Suppressor macrophage treated with lipopolysaccharide for 1 hour (primary cell): ENCODE measurements at regions not wholly inside any gene's neighbourhood (a gene's known extent, or its start where the extent isn't known, plus 50 kb on each side); places are given as distances from the start of the nearest gene placed in this dataset.
"Not testable (repeated sequence)": the region's sequence is repeated elsewhere in the genome, so short reads cannot be mapped to it uniquely, and the experiment has no call there.

ENCODE experiments used
- DNase-seq, 3 donors: peaks; one replicate each; pipeline ENCODE4 v3.0.0-alpha.2; 2020 to 2022

DNA sequence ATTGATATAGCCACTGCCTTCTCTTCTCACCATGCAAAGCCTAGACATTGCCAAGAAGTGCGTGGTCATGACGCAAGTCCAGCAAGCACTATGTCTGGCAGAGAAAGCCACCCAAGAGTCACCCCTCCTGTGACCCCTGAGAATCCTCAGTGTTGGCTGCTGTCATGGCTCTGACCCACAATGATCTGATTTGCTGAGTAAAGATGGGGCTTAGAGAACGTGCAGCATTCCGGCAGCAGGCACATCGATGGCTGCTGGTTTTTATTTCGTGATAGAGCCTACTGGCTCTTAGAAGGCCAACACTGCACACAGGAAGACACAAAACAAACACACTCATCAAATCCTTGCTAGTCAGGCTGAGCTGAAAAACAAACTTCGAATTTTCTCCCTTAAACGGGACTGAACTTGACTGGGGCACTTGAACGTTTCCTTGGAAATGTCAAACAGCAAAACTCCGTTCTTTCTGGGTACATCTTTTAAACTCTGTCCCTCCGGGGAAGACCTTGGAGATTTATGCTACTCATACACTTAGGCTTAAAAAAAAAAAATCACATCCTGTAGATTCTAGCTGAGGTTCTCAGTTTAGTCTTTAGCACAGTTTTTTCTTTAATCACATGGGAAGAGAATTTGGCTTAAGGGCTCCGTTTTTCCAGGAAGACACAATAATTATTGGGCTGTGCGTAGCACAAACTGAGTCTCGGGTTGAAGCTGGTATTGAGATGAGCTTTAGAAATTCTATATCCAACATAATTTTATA, 88.2 kb upstream of the BASP1 start:
- no peak for DNase-seq

DNA sequence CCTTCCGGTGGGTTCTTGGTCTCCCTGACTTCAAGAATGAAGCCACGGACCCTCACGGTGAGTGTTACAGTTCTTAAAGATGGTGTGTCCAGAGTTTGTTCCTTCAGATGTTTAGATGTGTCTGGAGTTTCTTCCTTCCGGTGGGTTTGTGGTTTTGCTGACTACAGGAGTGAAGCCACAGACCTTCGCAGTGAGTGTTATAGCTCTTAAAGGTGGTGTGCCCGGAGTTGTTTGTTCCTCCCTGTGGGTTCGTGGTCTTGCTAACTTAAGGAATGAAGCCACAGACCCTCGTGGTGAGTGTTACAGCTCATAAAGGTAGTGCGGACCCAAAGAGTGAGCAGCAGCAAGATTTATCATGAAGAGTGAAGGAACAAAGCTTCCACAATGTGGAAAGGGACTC, 87.1 kb upstream of the BASP1 start:
- not testable (repeated sequence) for DNase-seq

DNA sequence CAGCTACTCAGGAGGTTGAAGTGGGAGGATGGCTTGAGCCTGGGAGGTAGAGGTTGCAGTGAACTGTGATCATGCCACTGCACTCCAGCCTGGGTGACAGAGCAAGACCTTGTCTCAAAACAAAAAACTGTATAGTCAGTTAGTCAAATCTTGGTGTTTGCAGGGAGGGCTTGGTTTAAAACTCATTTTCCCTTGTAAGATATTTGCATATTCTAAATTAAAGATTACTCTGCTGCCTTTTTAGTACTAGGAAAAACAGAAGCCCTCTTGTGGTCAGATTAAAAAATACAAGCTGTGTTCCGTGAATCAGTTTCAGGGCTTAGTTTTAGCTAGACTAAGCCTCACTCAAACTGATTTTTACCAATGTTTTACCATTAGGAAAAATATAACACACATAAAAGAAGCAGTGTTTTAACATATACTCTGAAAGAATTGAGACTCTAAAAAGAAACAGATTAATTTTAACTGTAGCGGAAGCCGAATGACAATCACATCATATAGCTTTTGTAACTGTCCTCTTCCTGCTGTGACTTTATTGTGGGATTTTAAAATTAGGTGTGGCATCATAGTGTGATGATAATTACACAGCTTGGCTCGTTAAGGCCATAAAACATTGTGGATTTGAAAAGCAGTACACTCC, 84.9 kb upstream of the BASP1 start:
- DNase-seq, result peak; percentile 60 to 77 (median 71)

DNA sequence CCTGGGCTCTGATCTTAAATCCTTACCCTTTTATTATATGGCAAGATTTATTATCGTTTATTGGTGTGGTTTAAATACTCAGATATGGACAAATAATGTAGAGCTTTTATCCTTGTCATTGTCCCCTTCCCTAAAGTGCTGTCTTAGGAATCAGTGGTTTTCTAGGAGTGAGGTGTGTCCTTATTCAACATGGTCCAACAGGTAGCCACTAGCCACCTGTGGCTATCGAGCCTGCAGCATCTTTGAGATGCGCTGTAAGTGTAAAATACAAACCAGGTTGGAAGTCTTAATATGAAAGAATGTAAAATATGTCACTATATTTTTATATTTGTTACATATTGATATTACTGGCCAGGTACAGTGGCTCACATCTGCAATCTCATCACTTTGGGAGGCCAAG, 82.4 kb upstream of the BASP1 start:
- DNase-seq, result no peak

DNA sequence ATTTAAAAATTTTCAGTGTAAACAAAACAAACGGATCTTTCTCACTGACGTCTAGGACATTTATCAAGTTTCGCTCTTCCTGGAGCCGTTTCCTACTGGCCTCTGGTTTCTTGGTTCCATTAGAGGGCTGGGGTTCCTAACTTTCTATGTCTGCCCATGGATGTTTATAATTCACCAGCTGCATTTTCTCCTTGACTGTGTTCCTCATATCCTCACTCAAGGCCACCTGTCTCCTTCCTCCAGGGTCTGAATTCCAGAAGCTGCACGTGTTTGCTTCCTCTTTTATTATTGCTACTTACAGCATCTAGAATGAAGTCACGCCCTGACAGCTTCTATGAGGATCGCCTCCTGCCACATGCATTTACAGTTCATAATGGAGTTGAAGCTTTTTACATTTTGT, 74.1 kb upstream of the BASP1 start:
- peak in 1 of 3 donors; percentile 38 for DNase-seq

DNA sequence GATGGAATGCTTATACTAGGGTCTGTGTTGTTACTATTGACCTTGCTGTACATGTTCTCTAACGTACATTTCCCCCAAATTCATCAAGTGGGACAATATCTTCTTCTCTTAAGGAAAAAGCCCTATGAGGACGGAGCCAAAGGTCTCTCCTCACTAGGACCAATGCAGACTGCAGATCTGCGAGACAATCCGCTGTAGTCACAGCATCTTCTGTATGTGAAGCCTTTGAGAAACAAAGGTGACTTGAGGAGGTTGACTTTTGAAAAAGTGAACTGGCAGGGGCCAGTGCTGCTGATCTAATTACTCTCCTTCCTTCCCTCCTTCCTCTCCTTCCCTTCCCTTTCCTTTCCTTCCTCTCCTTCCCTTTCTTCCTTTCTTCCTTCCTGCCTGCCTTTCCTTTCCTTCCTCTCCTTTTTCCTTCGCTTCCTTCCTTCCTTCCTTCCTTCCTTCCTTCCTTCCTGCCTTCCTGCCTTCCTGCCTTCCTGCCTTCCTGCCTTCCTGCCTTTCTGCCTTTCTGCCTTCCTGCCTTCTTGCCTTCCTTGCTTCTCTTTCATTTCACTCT, 71.1 kb upstream of the BASP1 start:
- no peak for DNase-seq

DNA sequence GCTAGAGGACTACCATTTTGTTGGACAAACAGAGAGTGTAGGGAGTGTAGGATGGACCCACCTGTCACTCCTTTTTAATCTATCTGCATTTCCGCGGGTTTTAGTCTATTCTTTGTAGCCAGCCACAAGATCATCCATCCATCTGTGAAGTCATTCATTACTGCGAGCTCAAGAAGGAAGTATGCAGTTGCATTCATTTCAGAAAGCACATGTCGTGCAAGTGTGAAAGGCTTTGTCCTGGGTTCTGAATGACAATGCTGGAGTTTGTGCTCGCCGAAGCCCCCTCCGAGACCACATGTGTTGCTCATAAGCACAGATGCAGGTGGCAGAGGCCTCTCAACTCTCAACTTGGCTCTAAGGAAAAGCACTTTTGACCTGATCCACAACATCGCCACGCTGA, 70.3 kb upstream of the BASP1 start:
- DNase-seq, result no peak

DNA sequence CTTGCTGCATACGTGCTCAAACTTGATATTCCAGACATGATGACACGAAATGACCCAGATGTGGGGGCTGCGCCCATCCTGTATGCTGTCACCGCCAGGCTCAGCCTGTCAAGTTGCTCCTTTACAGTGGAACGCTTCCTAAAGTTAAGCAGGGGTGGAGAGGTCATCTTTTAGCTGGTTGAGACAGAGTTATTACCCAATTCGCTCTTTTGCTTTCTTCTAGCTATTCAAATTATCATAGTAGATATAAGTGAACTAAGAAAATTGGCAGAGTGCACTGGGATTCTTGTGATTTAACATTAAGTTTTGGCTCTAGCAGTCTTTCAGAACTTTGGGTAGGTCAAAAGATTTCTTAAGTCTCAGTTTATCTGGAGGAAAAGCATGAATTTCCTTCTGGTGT, 69.8 kb upstream of the BASP1 start:
- no peak for DNase-seq

DNA sequence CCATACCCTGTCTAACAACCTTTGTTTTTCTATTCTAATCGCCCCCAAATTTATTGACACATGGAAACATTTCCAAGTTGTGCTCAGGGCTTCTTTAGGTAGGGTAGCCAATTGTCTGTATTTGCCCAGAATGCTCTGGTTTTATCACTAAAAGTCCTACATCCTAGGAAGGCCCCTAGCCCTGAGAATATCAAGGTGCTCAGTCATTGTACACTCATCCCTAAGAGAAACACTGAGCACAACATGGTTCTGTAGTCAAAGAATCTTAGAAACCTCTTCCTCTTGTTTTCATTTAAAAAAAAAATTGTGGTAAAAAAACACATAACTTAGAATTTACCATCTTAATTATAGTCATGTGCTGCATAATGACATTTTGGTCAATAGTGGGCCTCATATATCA, 69.0 kb upstream of the BASP1 start:
- DNase-seq, result no peak

DNA sequence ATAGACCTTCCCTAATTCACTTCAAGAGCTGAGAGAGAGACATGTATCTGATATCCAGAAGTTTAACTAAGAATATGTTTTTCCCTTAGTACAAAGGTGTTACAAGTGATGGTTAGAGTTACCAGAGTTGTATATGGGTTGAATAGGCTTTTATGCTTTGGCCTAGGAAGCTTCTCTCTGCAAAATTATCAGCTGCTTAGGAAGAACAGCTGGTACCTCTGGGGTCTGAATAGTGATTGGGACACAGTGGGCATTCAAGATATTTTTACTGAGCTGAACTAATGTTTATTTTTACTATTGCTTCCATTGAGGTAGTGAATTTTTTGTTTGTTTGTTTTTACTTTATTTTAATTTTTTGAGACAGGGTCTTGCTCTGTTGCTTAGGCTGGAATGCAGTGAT, 67.6 kb upstream of the BASP1 start:
- no peak for DNase-seq

DNA sequence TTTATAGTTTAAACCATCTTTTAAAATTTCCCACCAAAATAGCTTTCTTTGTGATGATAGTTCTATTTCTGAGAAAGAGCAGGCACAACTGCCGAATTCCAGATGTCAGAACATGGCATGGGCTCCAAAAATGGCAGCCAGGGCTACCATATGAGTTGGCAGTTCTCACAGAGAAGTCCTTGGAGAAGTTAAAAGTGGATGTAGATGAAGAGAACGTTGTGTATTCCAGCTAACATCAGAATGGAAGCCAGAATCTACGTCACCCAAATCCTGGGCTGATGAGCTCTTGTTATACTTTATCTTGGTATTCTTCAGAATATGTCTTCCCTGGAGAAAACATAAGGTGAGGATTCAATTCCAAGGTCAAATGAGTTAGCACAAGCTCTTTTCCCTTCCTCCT, 66.9 kb upstream of the BASP1 start:
- no peak for DNase-seq

DNA sequence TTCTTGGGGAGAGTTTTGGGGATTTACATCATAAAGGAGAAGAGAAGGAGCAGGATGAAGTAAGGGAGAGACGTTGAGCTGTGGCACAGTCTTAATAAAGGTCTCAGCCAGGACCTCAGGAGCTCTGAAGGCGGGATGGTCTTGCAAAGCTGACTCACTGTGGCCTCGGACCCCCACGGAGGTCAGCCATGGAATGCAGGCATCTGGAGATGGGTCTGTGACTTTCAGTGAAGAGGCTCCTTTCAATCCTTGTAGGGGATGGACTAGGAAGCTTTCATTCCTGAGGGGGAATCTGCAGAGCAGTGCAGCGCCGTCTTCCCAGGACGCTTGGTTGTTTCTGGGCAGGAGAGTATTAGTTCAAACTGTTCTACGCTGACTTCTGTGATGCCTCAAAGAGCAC, 65.7 kb upstream of the BASP1 start:
- no peak for DNase-seq

DNA sequence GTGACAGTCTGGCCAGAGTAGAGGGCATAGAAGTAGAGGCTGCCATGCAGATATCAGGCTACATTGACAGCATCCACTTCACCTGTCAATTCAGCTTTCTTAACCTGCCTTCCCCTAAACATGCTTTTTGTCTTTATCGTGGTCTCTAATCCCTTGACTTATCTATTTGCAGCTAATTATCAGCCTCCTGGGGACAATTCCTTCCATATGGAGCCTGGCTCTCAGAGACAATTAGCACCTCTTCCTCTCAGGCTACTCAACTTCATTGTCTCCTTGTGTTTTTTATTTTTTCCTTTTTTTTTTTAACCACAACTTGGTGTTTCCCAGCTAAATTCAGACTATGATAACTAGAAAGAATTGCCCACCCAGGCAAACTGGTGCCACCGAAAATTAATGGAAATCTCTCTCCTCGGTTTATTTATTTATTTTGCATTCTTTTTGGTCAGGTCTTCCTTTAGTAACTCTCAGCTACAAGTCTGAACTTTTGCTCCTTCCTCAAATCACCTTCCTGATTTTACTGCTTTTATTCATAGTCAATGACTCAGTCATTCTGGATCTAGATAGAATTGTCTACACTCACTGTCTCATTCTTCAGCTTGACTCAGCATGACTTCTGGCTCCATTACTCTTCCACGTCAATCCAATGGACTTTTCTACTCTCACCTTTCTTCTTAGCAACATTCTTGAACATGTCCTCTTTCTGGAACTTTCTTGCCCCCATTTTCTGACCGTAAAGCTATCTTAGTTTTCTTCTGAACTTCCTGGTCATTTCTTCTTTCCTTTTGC, 63.0 kb upstream of the BASP1 start:
- DNase-seq, result peak; percentile 48 to 79 (median 74)

DNA sequence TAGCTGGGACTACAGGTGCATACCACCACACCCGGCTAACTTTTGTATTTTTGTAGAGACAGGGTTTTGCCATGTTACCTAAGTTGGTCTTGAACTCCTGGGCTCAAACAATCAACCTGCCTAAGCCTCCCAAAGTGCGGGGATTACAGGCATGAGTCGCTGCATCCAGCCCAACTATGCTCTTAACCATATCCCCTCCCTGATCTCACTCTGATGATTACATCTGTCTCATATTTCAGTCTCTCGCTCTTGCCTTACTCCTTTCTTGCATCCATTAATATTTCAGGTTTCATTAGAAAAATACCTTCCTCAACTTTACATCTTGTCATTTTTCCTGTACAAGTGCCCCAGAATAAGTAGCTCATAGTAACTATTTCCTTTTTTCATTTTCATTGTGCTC, 61.0 kb upstream of the BASP1 start:
- no peak for DNase-seq

DNA sequence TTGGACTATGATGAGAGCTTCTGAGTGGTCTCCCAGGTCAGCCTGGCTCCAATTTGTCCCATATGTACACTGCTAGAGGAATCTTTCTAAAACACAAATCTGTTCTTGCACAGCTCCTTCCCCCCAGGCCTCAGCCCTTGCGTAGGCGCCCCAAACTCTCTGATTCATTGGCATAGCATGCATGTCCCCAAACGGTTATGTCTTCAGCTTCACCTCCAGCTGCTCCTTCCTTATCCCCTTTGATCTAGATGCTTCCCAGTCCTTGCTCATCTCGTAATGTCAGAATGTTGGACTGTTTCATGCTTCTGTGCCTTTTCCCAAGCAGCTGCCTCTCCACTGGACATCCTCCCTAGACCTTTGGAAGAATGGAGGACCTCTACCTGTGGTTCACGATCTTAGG, 60.1 kb upstream of the BASP1 start:
- DNase-seq, result no peak

DNA sequence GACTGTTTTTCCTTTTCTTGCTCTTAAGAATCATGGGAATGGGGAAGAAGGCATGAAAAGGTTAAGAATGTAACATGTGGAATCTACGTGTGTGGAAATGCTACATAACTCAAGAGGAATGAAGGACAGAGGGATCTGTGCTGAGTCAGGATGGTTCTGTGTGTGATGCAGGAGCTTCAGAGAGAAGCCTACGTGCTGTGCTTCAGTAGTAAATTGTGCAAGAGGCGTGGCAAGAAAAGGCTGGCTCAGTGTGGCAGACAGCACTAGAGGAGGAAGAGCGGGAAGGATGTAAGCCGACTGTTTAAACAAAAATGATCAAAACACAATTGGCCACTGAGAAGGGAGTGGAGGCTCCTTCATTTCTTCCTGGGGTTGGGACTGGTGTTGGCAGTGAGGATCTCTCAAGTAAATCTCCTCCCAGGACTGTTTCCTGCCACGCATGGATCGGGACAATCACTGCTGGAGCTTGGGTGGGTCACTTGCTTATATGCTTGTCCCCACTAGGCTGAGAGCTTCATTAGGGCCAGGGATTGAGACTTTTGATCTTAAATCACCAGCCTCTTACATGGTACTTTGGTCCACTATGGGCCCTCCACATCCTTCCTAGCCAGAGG, 59.4 kb upstream of the BASP1 start:
- peak in 2 of 3 donors; percentile 12 to 17 for DNase-seq

DNA sequence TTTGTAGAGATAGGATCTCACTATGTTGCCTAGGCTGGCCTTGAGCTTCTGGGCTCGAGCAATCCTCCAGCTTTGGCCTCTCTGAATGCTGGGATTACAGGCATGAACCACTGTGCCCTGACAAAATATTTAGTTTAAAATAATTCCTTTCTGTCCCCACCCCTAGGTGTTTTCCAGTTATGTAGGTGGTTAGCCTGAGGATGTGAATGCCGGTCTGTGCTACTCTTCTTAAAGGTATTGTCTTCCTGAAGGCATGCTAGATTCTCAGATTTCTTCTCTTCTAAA, 56.7 kb upstream of the BASP1 start:
- DNase-seq, result no peak

DNA sequence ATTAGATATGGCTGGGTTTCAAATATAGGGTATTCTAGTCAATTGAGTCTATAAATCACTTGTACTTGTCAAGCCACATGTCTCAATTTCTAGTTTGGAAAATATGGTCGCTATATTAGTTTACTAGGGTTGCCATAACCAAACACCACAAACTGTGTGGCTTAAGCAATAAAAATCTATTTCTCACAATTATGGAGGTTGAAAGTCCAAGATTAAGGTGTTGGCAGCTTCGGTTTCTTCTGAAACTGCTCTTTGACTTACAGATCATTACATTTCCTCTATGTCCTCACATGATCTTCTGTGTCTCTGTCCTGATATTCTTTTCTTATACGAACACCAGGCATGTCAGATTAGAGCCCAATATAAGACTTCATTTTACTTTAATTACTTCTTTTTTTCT, 55.8 kb upstream of the BASP1 start:
- no peak for DNase-seq

DNA sequence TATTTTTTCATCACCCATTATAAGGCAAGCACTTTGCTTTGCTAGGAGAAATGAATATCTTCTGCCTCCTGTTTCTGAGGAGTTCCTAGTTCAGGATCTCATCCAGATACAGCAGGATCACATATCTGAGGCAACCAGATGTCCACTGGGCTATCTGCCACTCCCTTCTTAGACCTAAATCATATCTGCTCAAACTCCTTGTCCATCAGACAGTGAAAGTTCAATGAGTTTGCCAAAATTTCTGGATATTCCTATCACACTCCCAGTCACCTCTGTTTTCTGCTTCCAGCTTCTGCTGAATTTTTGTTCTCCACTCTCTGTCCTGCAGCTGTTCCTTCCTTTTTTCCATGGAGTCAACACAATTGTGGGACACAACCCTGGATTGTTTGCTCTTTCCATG, 54.2 kb upstream of the BASP1 start:
- no peak for DNase-seq

DNA sequence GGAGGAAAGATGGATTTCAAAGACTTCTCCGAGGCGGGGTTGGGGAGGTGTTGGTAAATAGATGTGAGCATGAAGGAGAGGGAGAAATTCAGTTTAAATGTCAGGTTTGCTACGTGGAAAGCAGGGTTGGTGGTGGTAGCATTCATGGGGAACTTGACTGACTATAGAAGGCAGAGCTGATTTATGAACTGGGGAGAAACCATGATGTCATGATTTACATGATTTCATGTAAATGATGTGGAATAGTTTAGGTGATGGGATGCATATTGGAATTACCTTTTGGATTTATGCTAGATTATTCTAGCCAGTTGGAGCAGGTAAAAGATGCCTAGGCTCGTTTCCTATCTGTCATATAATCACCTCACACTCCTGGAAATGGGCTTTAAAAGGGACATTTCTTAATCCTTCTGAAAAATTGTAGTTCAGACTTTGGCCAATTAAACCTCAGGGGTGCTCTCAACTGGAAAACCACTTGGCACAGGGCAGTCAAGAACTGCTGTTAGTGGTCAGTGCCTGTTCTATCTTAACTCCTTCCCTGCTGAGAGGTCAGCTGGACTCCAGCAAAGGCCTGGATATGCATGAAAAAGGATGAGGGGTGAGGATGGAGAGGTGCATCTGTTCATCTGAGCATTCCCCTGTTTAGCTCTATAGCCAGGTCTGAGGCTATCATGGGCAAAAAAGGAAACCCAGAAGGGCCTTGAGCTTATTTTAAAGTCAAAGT, 50.1 kb upstream of the BASP1 start:
- DNase-seq, result no peak
